ENCODE measurements at regions not wholly inside any gene's neighbourhood (a gene's known extent, or its start where the extent isn't known, plus 50 kb on each side); places are given as distances from the start of the nearest gene placed in this dataset.
"Not testable (repeated sequence)": the region's sequence is repeated elsewhere in the genome, so short reads cannot be mapped to it uniquely, and the experiment has no call there.

- no peak for DNase-seq (ENCODE audit: low spot score)
Measured at GRCh38 chrX:1140236-1140681, 72.2 kb downstream of the CRLF2 start.

GRCh38 chrX:1139185-1139500 is 73.3 kb downstream of the CRLF2 start:
- DNase-seq (ENCODE audit: low spot score) = no peak

GRCh38 chrX:1138476-1139184 is 73.8 kb downstream of the CRLF2 start:
- no peak for DNase-seq (ENCODE audit: low spot score)

GRCh38 chrX:1137531-1137930 is 74.9 kb downstream of the CRLF2 start:
- DNase-seq (ENCODE audit: low spot score) = no peak

- not testable (repeated sequence) for DNase-seq (ENCODE audit: low spot score)
Measured at GRCh38 chrX:1136582-1136981, 75.9 kb downstream of the CRLF2 start.

GRCh38 chrX:1134976-1135375 is 77.5 kb downstream of the CRLF2 start:
- no peak for DNase-seq (ENCODE audit: low spot score)

GRCh38 chrX:1134156-1134555 is 78.3 kb downstream of the CRLF2 start:
- DNase-seq (ENCODE audit: low spot score) = no peak

- DNase-seq (ENCODE audit: low spot score) = no peak
Measured at GRCh38 chrX:1126738-1127137, 85.7 kb downstream of the CRLF2 start.

GRCh38 chrX:1124531-1124930 is 87.9 kb downstream of the CRLF2 start:
- no peak for DNase-seq (ENCODE audit: low spot score)

- not testable (repeated sequence) for DNase-seq (ENCODE audit: low spot score)
Measured at GRCh38 chrX:1122851-1123250, 89.6 kb downstream of the CRLF2 start.

GRCh38 chrX:1119275-1119674 is 93.2 kb downstream of the CRLF2 start:
- no peak for DNase-seq (ENCODE audit: low spot score)

- DNase-seq (ENCODE audit: low spot score) = no peak
Measured at GRCh38 chrX:1118572-1119199, 93.8 kb downstream of the CRLF2 start.

GRCh38 chrX:1115411-1115810 is 97.0 kb downstream of the CRLF2 start:
- not testable (repeated sequence) for DNase-seq (ENCODE audit: low spot score)

- no peak for DNase-seq (ENCODE audit: low spot score)
Measured at GRCh38 chrX:1112321-1112720, 100.1 kb downstream of the CRLF2 start.

- DNase-seq (ENCODE audit: low spot score) = no peak
Measured at GRCh38 chrX:1111601-1112300, 100.7 kb downstream of the CRLF2 start.

- no peak for DNase-seq (ENCODE audit: low spot score)
Measured at GRCh38 chrX:1109580-1110119, 102.8 kb downstream of the CRLF2 start.

- DNase-seq (ENCODE audit: low spot score) = no peak
Measured at GRCh38 chrX:1108501-1109445, 103.7 kb downstream of the CRLF2 start.

- DNase-seq (ENCODE audit: low spot score) = no peak
Measured at GRCh38 chrX:1106478-1107210, 105.8 kb downstream of the CRLF2 start.

GRCh38 chrX:1105671-1106419 is 106.6 kb downstream of the CRLF2 start:
- no peak for DNase-seq (ENCODE audit: low spot score)

- not testable (repeated sequence) for DNase-seq (ENCODE audit: low spot score)
Measured at GRCh38 chrX:1105031-1105430, 107.4 kb downstream of the CRLF2 start.
